NCI-H2081 (cell line): ENCODE measurements at regions not wholly inside any gene's neighbourhood (a gene's known extent, or its start where the extent isn't known, plus 50 kb on each side); places are given as distances from the start of the nearest gene placed in this dataset.
"Not testable (repeated sequence)": the region's sequence is repeated elsewhere in the genome, so short reads cannot be mapped to it uniquely, and the experiment has no call there.

Experiments used
- DNase-seq, 2 experiments: peaks; one replicate each; lab custom pipeline; 2025; lab: John Stamatoyannopoulos, UW

DNA sequence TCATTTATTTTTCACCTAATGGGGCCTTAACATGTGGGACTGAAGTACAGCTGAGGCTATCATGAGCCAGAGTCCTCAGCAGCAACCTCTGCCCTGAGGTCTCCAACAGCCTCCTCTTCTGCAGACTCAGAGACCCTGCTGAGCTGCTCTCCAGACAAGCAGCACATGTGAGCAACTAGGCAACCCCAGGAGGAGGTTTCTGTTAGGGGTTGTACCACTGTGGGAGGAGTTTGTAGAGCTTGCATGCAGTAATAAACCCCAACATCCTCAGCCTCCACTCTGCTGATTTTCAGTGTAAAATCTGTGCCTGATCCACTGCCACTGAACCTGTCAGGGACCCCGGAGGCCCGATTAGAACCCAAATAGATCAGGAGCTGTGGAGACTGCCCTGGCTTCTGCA is 530.0 kb downstream of the RPIA start:
- DNase-seq, result not testable (repeated sequence)

DNA sequence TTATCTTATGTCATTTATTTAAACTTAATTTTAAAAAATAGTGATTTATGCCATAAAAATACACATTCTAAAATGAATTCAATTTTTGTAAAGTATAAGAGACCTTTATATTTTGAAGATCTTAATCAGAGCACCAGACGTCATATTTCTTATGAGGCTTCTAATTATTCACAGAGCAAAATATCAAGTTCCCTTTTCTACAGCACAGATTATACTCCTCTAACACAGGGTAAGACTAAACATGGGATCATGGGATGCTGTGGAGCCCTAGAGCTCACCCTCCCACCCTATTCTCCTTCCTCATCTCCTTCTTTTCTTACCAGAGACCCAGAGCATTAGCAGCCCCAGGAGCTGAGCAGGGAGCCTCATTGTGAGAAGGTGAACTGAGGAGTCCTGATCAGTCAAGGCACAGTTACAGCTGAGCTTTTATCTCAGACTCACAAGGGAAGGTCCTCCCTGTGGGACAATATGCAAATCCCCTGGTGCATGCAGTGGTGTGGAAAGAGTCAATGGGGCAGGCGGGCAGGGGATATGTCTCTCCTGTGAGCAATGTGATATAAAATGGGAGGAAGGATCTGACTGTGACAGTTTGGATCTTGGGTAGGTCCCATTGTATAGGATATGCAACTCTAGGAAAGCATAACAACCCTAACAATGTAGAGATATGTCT is 530.7 kb downstream of the RPIA start:
- not testable (repeated sequence) for DNase-seq

DNA sequence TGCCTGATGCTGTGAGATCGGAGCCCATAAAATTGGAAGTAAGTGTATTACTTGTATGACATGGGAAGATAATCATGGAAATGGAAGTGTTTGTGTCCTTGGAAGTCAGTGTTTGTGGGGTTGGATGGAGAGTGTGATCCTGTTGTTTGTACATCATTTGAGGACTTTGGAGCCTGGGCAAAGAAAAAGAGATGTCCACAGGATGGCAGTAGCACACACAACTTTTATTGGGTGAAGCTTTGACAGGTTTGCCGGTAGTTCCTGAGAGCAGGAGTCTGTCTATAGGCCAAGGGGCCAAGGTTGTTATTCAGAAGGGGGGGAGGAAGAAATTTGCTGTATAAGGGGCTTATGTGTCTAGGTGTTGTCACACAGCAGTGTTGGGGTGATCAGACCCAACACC is 533.3 kb downstream of the RPIA start:
- DNase-seq, result not testable (repeated sequence)

DNA sequence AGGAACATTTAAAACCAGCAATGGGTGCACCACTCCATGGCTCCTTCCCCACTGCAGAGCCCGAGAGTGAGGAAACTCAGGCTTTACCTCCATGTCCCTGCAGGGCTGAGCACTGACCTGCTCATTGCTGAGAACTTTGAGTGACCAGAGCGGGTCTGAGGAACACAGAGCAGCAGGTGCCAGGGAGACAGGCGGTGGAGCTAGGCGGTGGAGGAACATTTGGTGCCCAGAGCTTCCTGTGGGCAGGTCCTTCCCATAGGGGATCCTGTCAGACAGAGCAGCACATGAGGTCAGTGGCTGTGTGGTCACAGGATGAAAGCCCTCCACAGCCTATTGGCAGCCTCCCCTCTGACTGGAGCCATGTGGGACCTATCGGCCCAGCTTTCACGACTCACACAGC is 538.5 kb downstream of the RPIA start:
- not testable (repeated sequence) for DNase-seq

DNA sequence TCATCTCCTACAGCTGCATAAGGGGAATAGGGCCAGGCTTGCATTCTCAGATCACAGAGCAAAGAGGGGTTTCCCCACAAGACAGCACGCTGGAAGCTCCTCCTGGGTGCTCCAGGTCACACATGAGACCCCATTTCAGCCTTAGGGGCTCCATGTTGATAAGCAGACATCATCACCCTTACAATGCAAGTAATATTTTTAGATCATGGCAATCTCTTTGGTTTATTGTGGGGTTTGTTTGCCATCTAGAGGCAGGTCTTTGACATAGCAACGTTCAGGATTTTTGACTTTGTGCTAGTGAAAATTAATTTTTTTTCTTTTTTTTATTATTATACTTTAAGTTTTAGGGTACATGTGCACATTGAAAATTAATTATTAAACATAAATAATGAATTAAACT is 539.8 kb downstream of the RPIA start:
- DNase-seq, result not testable (repeated sequence)

DNA sequence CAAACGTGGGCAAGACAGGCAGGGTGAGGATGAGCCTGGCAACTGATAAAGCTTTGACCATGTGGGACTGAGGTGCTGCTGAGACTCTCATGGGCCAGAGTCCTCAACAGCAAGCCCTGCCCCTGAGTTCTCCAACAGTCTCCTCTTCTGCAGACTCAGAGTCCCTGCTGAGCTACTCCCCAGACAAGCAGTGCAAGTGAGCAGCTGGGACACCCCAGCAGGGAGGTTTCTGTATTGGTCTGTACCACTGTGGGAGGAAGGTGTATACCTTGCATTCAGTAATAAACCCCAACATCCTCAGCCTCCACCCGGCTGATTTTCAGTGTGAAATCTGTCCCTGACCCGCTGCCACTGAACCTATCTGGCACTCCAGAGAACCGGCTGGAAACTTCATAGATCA is 542.5 kb downstream of the RPIA start:
- DNase-seq, result not testable (repeated sequence)

DNA sequence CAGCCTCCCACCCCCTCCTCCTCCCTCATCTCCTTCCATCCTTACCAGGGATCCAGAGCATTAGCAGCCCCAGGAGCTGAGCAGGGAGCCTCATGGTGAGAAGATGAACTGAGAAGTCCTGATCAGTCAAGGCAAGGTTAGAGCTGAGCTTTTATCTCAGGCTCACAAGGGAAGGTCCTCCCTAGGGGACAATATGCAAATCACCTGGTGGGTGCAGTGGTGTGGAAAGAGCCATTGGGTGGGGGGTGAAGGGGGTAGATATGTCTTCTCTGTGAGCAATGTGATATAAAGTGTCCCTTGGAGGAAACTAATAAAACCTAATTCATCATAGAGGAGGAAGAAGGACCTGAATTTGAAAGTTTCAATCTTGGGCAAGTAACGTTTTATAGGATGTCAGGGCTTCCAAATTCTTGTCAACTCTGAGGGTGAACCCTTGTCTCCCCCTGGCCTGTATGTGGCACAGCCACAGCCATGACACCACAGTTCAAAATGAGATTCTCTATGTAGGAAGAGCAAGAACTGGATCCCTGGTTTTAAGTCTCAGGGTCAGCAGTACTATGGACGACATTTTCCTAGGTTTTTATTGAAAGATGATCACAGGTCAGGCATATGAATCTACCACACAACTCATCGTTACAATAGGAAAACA is 543.5 kb downstream of the RPIA start:
- DNase-seq, result not testable (repeated sequence)

DNA sequence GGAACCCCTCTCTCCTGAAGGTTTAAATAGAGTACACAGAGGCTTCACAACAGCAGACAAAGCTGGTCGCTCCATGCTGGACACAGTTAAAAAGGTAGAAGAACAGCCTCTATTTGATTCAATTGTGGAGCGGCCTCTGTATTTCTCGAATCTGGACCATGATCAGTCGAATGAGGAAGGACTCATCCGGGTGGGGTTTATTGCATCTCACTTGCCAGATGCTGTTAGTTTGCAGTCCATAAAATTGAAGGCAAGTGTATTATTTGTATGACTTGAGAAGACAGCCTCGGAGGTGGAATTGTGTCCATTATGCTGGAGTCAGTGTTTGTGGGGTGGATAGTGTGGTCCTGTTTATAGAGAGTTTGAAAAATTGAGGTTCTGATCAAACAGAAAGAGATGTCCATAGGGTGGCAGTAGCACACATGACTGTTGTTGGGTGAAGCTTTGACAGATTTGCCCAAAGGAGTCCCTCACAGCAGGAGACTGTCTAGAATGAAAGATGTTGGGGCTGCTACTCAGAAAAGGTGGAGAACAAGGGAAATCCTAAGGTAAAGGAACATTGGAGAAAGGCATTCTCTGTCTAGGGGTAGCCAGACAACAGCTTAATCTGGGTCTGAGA is 545.5 kb downstream of the RPIA start:
- not testable (repeated sequence) for DNase-seq

DNA sequence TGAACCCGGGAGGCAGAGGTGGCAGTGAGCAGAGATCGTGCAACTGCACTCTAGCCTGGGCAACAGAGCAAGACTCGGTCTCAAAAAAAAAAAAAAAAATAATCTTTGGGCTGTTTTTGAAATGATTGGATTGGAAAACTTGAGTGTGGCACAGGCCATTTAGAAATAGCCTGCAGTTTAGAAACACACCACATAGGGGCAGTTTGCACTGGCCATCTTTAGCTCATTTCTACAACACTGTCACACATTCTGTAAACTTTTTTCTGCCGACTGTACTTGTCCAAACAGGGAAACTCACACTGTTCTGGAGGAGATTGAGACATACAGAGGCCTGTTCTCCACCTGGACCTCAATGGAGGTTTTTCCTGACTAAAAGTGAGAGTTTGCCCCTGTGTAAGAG is 546.3 kb downstream of the RPIA start:
- not testable (repeated sequence) for DNase-seq

DNA sequence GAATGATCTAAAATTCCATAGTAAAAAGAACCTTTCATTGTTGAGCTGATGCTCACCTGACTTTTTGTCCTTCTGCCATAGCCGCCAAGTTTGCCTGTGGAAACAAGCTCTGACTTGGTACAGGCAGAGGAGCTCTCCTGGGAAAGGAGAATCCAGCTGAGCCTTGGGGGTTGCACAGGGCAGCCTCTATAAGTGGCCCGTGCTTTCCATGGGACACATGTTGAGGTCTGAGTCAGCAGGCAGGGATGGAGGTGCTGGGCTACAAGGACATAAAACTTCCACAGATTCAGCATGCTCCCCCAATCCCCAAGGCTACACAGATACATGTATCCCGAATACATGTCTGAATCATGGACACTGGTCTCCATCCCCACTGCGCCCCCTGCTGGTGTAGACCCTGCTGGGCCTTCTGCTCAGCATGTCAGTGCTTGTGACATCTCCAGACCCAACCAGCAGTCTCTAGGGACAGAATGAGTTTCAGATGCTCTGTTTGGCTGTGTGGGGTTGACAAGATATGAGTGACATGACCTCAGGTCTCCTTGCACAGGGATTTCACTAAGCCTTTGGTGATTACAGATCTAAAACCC is 551.7 kb downstream of the RPIA start:
- not testable (repeated sequence) for DNase-seq

DNA sequence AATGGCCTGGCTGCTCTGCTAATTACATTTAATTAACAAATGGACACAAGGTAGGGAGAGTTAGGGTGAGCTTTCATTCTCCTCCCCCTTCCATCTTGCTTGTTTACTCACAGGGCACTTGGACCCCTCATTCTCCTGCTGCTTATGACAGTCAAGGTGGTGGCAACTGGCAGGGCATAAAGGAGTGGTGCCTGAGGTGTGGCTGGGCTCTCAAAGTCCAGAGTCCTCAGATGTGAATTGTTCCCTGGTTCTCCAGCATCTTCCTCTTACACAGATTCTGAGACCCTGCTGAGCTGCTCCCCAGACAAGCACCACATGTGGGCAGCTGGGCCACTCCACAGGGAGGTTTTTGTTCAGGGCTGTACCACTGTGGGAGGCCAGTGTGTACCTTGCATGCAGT is 552.9 kb downstream of the RPIA start:
- not testable (repeated sequence) for DNase-seq

DNA sequence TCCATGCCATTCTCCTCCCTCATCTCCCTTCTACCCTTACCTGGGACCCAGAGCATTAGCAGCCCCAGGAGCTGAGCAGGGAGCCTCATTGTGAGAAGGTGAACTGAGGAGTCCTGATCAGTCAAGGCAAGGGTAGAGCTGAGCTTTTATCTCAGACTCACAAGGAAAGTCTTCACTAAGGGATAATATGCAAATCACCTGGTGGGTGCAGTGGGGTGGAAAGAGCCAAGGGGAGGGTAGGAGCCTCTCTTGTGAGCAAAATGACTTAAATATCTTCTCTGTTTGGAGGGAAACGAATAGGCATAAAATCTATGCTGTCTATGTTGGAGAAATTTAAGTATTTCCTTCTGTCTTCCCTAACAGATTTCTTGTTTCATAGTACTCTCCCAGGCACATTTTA is 554.0 kb downstream of the RPIA start:
- DNase-seq, result not testable (repeated sequence)

DNA sequence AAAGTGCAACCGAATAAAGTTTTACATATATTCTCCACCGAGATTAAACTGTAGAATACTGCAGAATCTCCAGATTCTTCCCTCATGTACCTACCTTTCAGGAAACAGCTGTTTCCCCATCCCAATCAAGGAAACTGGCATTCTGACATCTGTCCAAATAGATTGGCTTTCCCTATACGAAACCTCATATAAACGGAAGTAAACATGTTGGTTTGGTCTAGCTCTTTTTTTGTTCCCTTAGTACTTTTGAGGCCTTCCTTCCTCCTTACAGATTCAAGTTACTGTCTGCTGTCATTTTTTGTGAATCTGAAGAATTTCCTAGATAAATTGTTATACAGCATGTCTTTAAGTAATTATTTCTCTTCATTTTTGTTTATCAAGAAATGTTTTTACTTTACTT is 554.6 kb downstream of the RPIA start:
- DNase-seq, result not testable (repeated sequence)

DNA sequence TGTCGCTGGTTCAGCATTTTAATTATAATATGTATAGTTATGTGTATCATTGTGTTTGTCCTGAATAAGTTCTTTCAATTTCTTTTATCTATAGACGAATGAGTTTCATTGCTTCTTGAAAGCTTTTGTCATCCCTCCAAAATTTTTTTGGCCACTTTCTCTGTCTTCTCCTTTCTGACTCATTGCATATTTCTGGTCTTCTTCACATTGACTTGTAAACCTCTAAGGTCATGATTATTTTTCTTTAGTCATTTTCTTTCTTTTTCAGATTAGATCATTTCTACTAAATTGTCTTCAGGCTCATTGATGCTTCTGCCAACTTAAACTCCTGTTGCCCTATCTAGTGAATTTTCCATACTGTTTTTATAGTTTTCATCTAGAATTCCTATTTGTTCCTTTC is 555.1 kb downstream of the RPIA start:
- DNase-seq, result not testable (repeated sequence)

DNA sequence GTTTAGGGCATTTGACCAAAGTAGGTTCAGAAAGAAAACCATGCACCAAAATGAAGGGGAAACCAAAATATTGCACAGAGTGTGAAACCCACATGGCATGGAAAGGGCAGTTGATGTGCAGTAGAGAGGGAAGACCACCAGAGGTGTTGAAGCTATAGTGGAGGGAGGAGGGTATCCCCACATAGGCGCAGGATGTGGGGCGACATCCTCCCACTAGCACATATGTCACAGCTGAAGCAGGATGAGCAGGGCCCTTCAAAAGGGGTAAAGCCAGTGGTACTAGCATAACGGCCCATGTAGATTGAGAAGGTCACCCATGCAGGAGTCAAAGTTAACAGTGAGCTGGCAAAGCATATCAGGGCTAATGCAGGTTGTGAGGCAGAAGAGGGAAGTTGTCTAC is 563.5 kb downstream of the RPIA start:
- not testable (repeated sequence) for DNase-seq

DNA sequence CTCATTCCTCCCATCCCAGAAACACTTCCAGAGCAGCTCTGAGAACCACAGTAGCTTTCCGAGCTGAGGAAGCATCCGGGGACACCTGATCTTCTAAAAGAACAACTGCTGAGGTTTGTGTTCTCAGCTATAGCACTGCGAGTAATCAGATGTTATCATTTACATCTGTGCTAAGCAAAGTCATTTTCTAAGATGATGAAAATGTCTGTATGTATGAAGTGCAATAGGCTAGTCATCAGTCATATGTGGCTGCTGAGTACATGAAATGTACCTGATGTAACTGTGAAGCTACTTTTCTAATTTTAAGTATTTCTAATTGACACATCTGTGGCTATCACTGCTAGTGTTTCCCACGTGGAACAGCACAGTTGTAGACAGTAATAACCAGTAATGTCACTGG is 582.0 kb downstream of the RPIA start:
- not testable (repeated sequence) for DNase-seq

DNA sequence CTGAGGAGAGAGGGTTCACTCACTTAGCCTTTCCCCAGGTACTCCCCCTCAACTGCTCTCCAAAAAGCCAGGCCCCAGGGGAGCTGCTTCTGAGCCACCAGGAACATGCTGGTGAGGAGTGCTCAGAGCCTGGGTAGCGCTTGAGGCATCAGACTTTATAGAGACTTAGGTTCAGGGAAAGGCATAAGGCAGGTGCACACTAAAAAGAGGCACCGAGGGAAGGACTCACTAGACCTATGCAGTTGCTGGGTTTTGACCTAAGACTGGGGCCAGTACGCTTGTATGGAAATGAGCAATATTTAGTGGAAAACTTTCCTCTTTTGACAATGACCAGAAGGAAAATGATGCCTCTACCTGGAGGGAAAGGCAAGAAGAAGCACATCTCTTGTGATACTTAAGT is 589.1 kb downstream of the RPIA start:
- not testable (repeated sequence) for DNase-seq

DNA sequence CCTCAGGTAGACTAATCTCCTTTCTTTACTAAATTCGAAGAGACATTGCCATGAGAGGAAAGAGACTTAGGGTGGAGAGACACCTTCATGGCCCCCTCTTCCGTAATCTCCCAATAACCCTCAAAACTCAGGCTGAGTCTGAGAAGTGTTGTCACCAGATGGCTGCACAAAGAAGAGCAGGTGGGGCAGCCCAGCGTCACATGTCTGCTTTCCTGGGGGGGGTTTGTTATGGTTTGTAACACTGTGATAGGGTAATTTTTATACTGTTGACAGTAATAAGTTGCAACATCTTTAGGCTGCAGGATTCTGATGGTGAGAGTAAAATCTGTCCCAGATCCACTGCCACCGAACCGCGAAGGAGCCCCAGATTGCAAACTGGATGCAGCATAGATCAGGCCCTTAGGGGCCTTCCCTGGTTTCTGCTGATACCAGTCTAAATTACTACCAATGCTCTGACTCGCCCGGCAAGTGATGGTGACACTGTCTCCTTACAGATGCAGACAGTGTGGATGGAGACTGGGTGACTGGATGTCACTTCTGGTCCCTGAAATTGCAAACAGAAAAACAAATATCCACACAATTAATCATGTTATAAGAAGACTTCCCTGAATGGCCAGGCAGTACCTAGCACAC is 595.1 kb downstream of the RPIA start:
- DNase-seq, result not testable (repeated sequence)

DNA sequence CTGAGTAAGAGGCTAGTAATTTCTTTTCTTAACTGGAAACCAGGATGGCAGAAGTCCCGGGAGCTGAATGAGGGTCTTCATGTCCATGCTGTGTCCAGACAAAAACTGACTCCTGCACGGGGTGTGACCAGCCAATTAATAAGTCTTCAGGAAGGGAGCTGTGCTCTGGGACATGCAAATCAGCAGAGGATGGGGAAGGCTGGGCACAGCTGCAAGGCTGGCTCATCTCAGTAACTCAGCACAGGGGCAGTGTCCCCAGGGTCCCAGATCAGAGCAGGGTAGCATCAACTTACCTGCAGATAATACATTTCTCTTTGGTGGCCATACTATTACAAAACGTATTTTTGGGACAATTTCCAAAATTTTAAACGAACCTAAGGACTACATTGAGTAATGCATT is 595.6 kb downstream of the RPIA start:
- DNase-seq, result not testable (repeated sequence)

DNA sequence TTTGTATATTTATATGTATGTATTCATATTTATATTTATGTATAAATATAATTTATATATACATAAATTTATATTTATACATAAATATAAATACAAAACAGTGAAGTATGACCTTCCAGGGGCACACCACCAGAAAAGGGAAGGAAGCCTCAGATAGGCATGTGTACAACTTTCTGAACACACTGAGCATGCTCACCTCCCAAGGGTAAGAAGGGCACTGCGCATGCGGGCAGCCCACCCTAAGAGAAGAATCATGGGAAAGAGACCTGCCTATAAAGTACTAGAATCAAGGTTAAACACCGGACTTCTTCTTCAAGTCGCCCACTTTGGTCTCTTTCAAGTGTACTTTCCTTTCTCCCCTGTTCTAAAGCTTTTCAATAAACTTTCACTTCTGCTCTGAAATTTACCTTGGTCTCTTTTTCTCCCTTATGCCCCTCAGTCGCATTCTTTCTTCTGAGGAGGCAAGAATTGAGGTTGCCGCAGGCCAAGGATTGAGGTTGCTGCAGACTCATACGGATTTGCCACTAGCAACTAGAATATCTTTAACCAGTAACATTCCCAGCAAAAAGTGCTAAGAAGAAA is 600.3 kb downstream of the RPIA start:
- DNase-seq, result not testable (repeated sequence)

DNA sequence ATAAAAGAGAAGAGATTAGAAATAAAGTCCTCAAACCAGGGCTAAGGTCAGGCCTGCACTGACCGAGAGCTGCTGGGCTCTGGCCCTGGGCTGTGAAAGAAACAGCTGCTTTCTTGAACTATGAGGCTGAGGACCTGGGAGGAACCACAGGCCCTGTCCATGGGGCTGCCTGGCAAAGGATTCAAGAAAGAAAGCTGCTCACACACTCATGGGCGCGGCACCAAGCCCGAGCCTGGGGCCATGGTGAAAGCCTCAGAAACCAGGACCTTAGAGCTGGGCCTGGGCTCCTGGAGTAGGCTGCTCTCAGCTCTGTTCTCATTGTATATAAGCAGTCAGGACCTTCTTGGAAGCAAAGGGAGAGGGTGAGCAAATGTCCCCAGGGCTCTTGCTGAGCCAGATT is 601.9 kb downstream of the RPIA start:
- DNase-seq, result not testable (repeated sequence)

DNA sequence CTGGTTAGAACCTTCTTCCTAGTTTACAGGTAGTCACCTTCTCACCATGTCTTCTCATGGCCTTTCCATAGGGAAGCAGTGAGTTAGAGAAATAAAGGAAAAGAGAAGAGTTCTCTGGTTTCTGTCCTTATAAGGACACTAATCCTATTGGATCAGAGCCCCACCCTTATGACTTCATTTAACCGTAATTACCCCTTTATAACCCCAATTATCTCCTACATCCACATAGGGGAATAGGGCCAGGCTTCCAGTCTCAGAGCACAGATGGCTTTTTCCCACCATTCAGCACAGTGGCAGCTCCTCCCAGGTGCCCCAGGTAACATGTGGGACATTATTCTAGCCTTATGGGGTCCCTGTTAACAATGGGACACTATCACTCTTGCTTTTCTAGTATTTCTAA is 602.9 kb downstream of the RPIA start:
- DNase-seq, result not testable (repeated sequence)
